ENCODE measurements at regions not wholly inside any gene's neighbourhood (a gene's known extent, or its start where the extent isn't known, plus 50 kb on each side); places are given as distances from the start of the nearest gene placed in this dataset.

GRCh38 chr21:35430260-35430659 lies 381.2 kb upstream of the RUNX1 start:
- no peak for TF ChIP-seq CTCF (conservative IDR thresholded peaks at IDR 0.05; ENCODE audit: low read length)
- no peak for TF ChIP-seq EZH2phosphoT487 (IDR thresholded peaks at IDR 0.05; ENCODE audit: borderline replicate concordance, low read depth, low read length)

Measured in OCI-LY7 (cell line).